CD4-positive, alpha-beta T cell treated with Interleukin-6 at 100 ng/mL for 8 hours (primary cell): ENCODE measurements at regions not wholly inside any gene's neighbourhood (a gene's known extent, or its start where the extent isn't known, plus 50 kb on each side); places are given as distances from the start of the nearest gene placed in this dataset.
A peak's percentile ranks its signal among the peaks of the same experiment; 100 is the strongest.

Experiments used
- DNase-seq: peaks from one replicate; pipeline ENCODE4 v3.0.0-alpha.2; 2020; ENCODE audit warnings: mixed read lengths, low spot score

DNA sequence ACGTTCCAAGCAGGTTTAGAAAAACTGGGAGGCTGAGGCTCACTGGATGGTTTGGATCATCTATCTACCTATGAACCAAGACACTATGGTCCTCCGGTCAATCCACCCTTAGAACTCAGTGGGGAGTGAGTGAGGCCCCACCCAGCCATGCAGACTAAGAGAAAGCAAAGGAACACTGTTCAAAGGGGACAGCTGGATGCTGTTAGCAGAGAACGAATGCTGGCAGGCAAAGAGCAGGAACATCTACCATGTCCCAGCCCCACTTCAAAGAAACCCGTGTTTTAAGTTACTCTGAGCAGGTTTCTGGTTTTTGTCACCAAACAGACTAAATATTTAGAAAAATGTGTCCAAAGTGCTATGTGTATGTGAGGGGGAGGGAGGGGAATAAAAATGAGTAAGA is 183.4 kb upstream of the XYLT1 start:
- DNase-seq, result no peak

DNA sequence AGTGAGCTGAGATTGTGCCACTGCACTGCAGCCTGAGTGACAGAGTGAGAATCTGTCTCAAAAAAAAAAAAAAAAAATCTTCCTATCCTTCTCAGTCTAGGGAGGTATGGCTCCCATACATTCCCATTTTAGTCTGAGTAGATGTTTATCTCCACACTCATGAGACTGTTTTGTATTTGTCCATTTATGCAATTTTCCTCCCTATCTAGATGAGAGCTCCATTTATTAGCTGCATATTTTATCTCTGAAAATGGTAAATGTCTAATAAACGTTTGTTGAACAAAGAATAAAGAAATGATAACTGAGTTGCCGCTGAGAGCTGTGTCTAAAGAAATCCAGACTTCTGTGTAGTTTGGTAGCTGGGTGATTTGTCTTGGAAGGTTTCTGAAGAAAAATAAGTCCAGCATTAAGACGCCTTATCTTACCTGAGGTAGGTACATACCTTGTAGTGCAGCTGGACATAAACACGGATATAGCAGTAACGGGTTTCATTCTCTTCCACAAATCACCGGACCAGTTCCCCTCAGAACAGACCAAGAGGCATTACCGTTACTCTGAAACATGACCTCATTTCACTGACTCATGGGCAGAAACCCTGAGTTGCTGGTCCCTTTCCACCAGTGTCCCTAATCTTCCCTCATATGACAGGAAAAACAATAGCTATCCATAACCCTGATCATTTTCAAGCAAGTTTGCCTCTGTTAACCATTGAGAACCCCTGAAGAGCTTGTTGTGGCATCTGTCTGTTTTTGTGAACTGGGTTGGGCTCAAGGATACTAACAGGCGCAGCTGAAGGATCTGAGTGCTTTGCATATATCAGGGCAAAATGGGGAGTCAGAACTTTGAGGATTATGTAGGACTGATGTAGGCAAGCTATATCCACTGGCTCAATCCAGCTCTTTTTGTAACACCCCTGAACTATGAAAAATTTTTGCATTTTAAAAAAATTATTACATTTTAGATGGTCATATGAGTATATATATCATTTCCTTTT is 177.4 kb upstream of the XYLT1 start:
- no peak for DNase-seq

DNA sequence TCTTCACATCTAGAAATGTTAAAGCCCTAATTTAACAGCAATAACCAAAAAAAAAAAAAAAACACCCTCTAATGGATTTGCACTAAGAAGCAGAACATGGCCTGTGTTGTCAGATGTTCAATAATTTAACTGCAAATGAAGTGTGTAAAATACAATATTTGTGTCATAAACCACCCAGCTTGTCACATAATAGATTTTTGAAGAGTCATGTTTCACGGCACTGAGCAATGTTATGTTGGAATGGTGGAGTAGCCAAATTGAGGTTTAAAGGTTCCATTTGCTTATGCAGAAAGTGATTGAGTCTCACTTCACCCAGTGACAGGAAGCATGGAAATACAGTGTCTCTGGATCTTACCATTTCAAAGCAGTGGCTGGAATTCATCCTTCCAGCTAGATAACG is 173.2 kb upstream of the XYLT1 start:
- no peak for DNase-seq

DNA sequence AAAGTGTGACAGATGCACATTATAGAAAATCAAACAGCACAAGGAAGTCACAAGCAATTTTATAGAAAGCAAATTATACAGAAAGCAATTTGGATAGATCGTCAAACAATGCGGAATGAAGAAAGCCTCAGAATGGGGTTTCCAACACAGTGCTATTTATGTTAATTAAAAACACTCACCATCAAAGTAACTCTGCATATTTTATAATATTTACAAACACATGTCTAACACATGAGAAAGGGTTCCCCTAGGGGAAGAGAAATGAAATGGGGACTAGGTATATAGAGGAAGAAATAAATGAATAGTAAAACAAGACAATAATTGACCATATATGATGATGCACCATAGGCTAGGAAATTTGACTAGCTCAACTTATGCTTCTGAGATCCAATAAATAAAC is 171.2 kb upstream of the XYLT1 start:
- no peak for DNase-seq

DNA sequence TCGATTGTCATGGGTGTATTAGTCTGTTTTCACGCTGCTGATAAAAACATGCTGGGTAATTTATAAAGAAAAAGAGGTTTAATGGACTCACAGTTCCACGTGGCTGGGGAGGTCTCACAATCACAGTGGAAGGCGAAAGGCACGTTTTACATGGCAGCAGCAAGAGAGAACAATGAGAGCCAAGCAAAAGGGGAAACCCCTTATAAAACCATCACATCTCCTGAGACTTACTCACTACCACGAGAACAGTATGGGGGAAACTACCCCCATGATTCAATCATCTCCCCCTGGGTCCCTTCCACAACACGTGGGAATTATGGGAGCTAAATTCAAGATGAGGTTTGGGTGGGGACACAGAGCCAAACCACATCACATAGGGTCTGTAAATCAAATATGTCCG is 167.4 kb upstream of the XYLT1 start:
- no peak for DNase-seq

DNA sequence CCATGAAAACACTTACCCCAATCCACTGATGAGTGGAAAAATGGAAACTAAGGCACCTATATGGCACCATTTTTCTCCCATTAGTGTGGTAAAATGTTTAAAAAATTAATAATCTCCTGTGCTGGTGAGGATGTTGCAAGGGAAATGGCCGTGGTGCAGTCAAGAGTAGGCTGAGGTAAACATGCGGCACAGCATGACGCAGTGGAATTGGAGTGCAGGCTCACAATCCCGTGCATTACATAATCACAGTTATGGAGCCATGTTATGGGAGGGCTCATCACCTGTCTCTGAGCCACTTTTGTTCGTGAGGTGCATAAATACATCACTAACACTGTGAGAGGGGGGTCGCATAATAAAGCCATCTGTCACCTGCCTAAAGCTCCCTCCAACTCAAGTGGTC is 164.4 kb upstream of the XYLT1 start:
- DNase-seq, result no peak

DNA sequence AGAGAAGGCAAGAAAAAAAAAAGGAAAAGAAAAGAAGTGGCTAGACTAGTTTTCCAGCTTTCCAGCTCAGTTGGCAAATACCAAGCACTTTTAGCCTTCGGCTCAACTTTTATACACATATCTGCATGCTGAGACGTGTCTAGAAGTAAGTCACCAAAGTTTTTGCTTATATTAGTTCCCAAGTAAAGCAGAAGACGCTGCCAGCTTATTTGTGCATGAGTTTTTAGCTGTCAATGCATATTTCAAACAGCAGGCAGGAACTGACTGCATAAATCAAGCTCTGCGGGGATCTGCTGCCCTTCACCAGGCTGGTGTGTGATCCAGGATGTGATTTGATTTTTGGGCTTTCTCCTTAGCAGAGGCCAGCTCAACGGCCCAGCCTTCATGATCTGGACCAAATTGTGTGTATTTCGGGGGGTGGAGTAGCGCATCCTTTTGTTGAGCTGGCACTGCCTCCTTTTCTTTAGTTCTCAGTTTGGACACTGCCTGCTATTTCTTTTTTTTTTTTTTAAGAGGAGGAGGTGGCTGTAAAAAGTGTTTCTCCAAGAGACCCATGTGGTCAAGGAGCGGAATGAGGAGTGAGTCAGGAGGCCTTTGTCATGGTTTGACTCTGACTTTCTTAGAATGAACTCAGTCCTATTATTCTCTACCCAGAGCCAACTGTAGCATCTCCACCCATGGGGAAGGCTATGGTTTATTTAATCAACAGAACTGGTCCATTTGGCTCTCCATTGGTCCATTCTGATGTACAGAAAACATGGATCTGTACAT is 162.6 kb upstream of the XYLT1 start:
- no peak for DNase-seq

DNA sequence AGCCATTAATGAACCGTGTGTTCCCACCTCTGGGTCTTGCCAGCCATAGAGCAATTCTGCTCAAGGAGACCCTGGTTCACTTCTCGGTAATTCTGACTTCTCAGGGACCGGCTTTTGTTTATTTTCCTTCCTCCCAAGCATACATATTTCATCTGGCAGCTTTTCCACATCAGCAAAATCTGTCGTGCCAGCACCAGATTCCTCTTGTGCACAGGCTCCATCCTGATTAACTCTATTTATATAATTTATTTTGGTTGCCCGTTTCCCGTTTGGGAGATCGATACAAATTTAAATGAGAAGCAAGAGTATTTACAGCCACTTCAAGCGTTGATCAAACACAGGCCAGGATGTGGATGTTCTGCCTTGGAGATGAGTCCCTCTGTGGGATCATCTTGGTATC is 161.9 kb upstream of the XYLT1 start:
- no peak for DNase-seq

DNA sequence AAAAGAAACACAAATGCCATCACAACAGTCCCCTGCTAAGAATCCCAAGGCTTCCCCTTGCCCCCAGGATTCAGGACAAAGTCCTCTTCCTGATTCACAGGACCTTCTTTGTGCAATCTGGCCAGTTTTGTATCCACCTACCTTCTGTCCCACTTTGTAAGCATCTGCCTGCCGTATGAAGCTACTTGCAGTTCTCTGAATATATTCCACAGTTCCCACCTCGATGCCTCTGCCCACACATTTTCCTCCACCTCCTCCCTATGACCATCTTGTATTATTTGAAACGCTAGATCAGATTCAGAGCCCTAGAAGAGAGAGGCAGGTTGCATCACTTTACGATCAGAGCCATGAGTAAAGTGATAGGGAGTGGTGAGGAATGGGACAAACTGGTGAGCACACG is 159.2 kb upstream of the XYLT1 start:
- DNase-seq, result no peak

DNA sequence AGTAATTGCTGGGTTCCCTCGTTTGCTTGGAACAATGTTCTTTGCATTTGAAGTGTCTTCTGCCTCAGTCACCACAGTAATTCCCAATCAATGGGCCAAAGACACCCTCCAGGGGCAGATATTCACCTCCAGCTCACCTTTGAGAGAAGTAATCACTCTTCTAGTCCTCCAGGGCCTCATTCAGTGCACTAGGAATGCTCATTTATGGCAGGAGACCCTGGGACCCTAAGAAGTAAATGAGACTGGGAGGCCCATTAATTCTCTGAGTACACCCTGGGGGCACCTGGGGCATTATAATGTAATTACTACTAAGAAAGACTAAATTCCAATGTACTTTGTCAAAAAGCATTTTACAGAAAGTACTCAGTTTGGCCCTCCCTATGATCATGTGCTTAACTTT is 158.2 kb upstream of the XYLT1 start:
- DNase-seq, result no peak

DNA sequence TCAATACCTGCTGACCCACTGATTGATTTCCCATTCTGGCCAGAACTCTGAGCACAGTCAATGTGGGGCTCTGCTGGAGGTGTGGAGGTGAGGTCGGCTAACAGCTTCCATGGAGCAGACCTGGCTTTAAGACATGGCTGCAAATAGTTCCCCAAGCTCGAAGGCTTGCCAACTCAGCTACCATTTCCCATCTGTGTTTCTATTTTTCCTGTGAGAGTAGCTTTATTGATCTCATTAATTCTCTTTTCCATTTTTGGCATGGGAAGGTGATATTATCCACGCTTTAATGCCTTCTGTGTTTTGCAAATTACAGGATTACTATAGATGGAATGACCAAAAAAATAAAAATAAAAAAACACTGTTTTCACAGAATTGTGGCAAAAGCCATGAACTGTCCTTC is 151.6 kb upstream of the XYLT1 start:
- no peak for DNase-seq

DNA sequence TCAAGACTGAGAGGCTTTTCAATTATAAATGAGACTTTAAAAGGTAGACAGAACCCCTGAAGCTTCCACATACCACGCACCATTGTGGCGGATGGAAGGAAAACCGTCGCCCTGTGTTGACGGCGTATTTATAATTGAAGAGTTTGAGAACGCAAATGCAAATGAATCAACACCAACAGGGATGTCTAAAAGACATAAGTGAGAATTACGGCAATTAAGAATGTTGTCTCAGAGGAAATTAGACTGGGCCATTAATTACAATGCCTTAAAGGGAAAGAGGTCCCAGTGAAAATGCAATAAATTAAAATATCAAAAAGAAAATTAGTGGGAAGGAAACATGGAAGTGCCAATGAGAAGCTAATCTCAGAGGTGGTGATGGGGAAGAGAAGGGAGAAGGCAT is 148.5 kb upstream of the XYLT1 start:
- DNase-seq, result no peak

DNA sequence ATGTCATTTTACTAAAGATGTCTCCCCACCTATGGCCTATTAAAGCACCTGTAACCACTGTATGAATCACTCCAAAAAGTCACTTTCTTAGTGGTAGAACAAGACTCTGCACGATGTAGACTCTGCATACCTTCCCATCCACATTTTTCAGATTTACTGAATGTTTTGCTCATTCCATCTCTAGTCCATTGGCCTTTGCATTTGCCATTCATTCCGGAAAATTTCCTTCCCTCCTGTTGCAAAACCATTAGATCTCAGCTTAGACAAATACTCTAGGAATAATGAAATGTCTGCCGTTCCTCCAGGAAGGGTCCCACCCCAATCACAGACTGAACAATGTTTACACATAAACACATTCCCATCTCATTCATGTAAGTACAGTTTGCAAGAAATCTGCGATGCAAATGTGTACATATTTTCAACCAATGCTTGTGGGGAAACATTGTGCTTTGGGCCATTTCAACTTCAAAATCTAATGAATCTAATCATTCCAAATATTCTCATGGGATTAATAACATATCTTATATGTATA is 146.3 kb upstream of the XYLT1 start:
- no peak for DNase-seq

DNA sequence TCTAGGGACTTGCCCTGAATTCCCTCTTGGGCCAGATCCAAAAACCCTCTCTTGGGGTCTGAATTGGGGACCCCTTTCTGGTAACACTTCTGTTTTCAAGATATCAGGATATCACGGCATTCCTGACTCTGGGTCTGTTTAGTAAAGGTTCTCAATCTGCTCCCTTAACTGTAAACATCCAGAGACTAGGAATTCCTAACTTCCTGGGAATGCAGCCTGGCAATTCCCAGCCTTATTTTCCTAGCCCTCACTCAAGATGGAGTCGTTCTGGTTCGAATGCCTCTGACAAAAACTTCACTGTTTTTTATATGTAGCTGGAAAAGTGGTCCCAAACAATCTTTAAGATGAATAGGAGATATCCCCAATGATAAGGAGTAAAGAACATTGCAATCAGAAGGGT is 141.6 kb upstream of the XYLT1 start:
- no peak for DNase-seq

DNA sequence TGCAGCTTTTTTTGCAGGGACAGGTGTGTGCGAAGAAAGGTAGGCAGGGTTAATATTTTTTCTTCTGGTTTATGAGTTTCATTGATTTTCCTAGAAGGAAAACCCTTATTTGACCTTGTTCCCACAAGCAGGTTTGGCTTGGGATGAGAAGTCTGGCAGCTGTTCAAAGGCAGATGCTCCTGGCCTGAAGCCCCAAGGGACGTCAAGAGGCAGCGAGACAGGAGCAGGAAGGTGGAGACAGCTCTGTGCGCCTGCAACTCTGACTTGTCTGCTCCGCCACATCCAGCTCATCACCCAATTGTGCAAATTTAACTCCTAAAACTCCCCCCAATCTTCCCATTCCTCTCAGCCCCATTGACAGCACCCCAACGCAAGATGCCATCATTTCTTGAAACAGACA is 136.8 kb upstream of the XYLT1 start:
- no peak for DNase-seq

DNA sequence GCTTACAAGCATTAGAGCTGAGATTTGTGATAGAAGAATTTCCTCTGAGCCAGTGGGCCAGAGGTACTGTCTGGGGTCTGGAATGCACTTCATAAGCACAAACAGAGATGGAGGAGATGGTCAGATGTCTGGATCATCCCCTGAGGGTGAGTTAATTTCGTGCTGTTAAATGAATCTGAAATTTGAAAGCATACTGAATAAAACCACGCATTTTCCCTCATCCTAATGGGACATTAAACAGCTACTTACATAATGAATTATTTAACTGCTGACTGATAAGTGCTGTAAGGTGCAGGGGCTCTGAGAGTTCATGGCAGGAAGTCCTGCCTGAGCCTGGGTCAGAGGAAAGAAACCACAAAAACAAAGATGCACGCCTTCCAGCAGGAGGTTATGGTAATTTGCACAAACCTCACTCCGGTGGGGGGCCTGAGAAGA is 136.3 kb upstream of the XYLT1 start:
- peak; percentile 3 for DNase-seq

DNA sequence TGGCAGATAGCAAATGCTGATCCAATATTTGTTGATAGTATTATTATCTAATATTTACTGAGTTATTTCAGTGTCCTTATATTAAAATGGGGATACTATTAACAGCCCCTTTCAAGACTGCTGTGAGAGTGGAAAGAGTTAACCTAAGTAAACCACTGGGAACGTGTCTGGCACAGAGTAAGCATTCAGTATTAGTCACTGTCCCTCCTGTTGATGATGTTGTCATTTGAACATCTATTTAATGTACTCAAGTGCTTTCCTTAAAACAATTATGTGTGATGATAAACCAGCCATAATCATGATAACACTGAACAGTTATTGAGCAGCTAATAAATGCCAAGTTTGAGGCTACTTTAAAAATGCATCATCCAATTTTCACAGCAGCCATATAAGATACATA is 135.7 kb upstream of the XYLT1 start:
- no peak for DNase-seq

DNA sequence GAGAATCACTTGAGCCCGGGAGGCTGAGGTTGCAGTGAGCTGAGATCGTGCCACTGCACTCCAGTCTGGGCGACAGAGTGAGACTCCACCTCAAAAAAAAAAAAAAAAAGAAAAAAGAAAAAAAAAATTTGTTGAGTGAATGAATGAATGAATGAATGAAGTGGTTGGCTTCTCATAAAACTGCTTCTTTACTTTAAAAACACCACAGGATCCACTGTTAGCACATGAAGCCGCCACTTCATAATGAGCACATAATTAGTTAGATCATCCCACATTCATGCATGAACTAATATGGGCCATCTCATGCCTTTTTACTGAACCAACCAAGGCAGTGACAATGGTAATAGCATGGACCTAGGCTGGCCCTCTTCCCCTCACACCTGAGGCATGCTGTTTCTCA is 135.0 kb upstream of the XYLT1 start:
- no peak for DNase-seq

DNA sequence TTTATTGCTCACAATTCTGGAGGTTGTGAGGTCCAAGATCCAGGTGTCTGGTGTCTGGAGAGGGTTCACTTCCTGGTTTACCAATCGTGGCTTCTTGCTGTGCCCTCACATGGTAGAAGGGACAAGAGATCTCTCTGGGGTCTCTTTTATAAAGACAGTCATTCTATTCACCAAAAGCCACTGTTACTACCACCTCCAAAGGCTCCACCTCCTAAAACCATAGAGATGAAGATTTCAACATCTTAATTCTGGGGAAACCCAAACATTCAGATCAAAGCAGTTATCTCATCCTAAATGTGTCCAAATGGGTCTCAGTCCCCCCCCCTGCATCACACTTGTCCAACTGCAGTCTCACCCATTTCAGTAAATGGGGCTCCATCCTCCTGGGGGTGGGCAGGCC is 132.9 kb upstream of the XYLT1 start:
- DNase-seq, result no peak

DNA sequence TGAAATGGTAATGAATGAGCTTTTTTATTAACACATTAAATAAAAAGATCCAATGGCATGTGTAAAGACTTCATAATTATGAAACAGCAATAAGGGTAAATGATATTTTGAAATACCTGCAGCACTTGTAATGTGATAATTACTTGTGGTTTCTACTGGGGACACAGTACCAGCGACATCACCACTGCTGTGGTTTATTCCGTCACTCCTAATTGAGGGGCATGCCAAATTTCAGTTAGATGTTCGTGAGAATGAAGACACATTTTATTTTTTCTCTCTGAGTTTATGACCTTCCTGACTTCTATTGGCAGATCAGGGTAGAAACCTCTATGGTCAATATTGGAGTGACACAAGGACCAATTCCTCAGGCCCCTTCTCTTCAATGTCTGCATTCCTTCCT is 131.9 kb upstream of the XYLT1 start:
- DNase-seq, result no peak

DNA sequence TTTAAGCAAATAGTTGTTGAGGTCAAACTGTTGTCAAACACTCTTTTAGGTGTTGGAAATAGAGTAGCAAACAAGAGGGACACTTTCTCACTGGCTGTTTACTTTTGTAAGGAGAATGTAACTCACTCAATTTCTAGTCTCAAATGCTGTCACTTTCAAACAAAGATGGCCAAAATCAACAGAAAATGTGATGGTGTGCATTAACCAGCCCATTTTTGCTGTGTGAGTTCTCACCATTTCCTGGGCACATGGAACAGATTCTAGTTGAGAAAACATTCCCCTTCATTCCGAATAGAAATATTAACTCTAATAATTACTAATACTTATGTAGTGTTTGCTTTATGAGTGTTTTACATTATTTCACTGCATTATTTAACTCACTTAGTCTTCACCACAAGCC is 128.2 kb upstream of the XYLT1 start:
- no peak for DNase-seq

DNA sequence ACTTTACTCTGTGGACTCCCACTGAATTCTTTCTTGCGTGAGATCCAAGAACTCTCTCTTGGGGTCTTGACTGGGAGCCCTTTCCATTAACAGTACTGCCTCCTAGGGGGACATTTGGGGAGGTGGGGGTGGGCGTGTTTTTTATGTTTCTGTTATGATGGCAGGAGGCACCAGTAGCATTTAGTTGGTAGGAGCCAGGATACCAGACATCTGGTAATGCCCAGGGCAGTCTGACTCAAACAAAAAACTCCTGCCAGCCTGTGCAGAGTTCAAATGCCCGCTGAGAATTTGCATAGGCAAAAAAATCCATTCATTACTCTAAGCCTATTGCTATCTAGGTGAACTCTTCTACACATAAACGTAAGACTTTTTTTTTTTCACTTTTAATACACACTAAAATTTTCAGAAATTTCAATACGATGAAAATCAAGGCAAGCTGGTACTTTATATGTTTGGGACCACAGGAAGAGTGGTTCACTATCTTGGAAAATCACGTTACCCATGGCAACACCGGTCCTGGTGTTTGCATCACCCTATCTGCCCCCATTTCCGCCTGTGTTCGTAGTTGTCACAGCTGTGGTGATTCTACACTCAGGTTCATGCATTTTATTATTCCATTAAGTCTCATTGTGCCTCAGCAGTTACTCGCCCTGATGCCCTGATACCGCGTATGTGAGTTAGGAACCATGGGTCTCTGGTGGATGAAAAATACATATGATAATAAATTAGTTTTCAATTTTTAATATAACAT is 121.1 kb upstream of the XYLT1 start:
- DNase-seq, result peak; percentile 8
